Gastroesophageal sphincter (tissue), 4 donors: ENCODE measurements at regions not wholly inside any gene's neighbourhood (a gene's known extent, or its start where the extent isn't known, plus 50 kb on each side); places are given as distances from the start of the nearest gene placed in this dataset.

Experiments used
- ATAC-seq: fragments of 150-250 bp; one replicate; pipeline ENCODE4 v1.9.1; 2016; ENCODE audit warnings: mild to moderate bottlenecking, moderate library complexity
- H3K27ac ChIP-seq, 4 donors: fragments of 200-600 bp; sonication (generic) in 3 of 4; 1 replicate in 3 of 4; 2 replicates in 1 of 4; pipeline ENCODE4 v1.5.1; 2016 to 2019
- H3K27me3 ChIP-seq: fragments of 200-600 bp; sonication (generic); one replicate; pipeline ENCODE4 v1.5.1; 2019
- H3K36me3 ChIP-seq, 2 donors: fragments of 200-600 bp; sonication (generic); one replicate each; pipeline ENCODE4 v1.5.1; 2019; ENCODE audit warnings: control low read depth in 1 of 2
- H3K4me1 ChIP-seq, 3 donors: fragments of 200-600 bp; sonication (generic); 1 replicate in 2 of 3; 2 replicates in 1 of 3; pipeline ENCODE4 v1.5.1; 2016 to 2019; ENCODE audit warnings: control low read depth in 2 of 3
- H3K4me3 ChIP-seq, 2 donors: fragments of 200-600 bp; sonication (generic); one replicate each; pipeline ENCODE4 v1.5.1; 2019; ENCODE audit warnings: mild to moderate bottlenecking in 1 of 2, moderate library complexity in 1 of 2
- H3K9me3 ChIP-seq, 3 donors: fragments of 200-600 bp; sonication (generic); one replicate each; pipeline ENCODE4 v1.5.1; 2017 to 2019; ENCODE audit warnings: control low read depth in 2 of 3
- CTCF ChIP-seq, 4 experiments: fragments of 200-600 bp in 2 of 4; fragments of 450-650 bp in 2 of 4; sonication (generic) in 1 of 4; IDR thresholded peaks; one replicate each; pipeline ENCODE4 v1.5.1; 2017 to 2019; ENCODE audit warnings: antibody characterized with exemption in 4 of 4, mild to moderate bottlenecking in 2 of 4, moderate library complexity in 2 of 4
- EP300 ChIP-seq: sonication (generic); formaldehyde crosslinking; IDR thresholded peaks from one replicate; pipeline ENCODE4 v1.6.1; 2017; ENCODE audit warnings: antibody characterized with exemption, mild to moderate bottlenecking
- POLR2A ChIP-seq, 2 donors: fragments of 450-650 bp; IDR thresholded peaks; one replicate each; pipeline ENCODE4 v1.6.1; 2017; ENCODE audit warnings: antibody characterized with exemption in 2 of 2, mild to moderate bottlenecking in 2 of 2, moderate library complexity in 1 of 2
- POLR2AphosphoS5 ChIP-seq: sonication (generic); formaldehyde crosslinking; IDR thresholded peaks from one replicate; pipeline ENCODE4 v1.6.1; 2017; ENCODE audit warnings: antibody characterized with exemption
- WGBS, 2 donors: methylation state at CpG; one replicate each; pipeline ENCODE4 v1.1.5; 2018; ENCODE audit warnings: low coverage in 1 of 2; 5-methylcytosine and 5-hydroxymethylcytosine counted together

GRCh38 chr10:4758256-4758655, 67.8 kb upstream of the AKR1E2 start:
- no peak overlapping the region for H3K27ac ChIP-seq
- no peaks in the 10 kb centered on the region for H3K36me3 ChIP-seq
- H3K27me3 ChIP-seq: no peaks in the 10 kb centered on the region
- no peaks in the 10 kb centered on the region for H3K9me3 ChIP-seq
- no peak for TF ChIP-seq EP300
- no peak for TF ChIP-seq POLR2AphosphoS5
- no peak for TF ChIP-seq POLR2A (IDR thresholded peaks at IDR 0.05)
- no peak for TF ChIP-seq CTCF (IDR thresholded peaks at IDR 0.05)
- 80 to 100% methylated on average over 1 of the region's 1 CpG for WGBS, 2 donors
- no peak overlapping the region for H3K4me3 ChIP-seq
- H3K4me1 ChIP-seq: no peaks in the 10 kb centered on the region
- ATAC-seq: no peak

- Histone ChIP-seq H3K27me3 (no peaks in the 10 kb centered on the region), H3K4me1 (no peaks in the 10 kb centered on the region), H3K4me3 (no peak overlapping the region), H3K36me3 (no peaks in the 10 kb centered on the region), H3K27ac (no peak overlapping the region), H3K9me3 (no peaks in the 10 kb centered on the region)
- 84% methylated on average over 10 of the region's 10 CpGs for WGBS, 2 donors
- no peak for TF ChIP-seq EP300
- TF ChIP-seq POLR2A (IDR thresholded peaks at IDR 0.05): no peak
- no peak for TF ChIP-seq CTCF (IDR thresholded peaks at IDR 0.05)
- TF ChIP-seq POLR2AphosphoS5: no peak
- no peak for ATAC-seq
Observed at GRCh38 chr10:4755286-4755989, 70.6 kb upstream of the AKR1E2 start.

- no peak overlapping the region for H3K27ac ChIP-seq
- no peak for ATAC-seq
- H3K9me3 ChIP-seq: no peaks in the 10 kb centered on the region
- H3K27me3 ChIP-seq: no peaks in the 10 kb centered on the region
- H3K36me3 ChIP-seq: no peaks in the 10 kb centered on the region
- TF ChIP-seq EP300: no peak
- no peak for TF ChIP-seq POLR2A (IDR thresholded peaks at IDR 0.05)
- no peak for TF ChIP-seq POLR2AphosphoS5
- no peak for TF ChIP-seq CTCF (IDR thresholded peaks at IDR 0.05)
- H3K4me1 ChIP-seq: no peaks in the 10 kb centered on the region
- H3K4me3 ChIP-seq: no peak overlapping the region
- 100% methylated on average over 1 of the region's 8 CpGs for WGBS, 2 donors
Observed at GRCh38 chr10:4754143-4754542, 71.9 kb upstream of the AKR1E2 start.

GRCh38 chr10:4751211-4751610, 74.8 kb upstream of the AKR1E2 start:
- no peaks in the 10 kb centered on the region for H3K36me3 ChIP-seq
- H3K4me3 ChIP-seq: no peak overlapping the region
- no peak overlapping the region for H3K27ac ChIP-seq
- no peak for ATAC-seq
- H3K27me3 ChIP-seq: no peaks in the 10 kb centered on the region
- 92 to 100% methylated on average over 2 of the region's 2 CpGs for WGBS, 2 donors
- TF ChIP-seq POLR2A (IDR thresholded peaks at IDR 0.05) (no peak), POLR2AphosphoS5 (no peak), CTCF (IDR thresholded peaks at IDR 0.05) (no peak), EP300 (no peak)
- no peaks in the 10 kb centered on the region for H3K9me3 ChIP-seq
- H3K4me1 ChIP-seq: no peaks in the 10 kb centered on the region

GRCh38 chr10:4749271-4749574, 76.8 kb upstream of the AKR1E2 start:
- Histone ChIP-seq H3K4me3 (no peak overlapping the region), H3K9me3 (no peaks in the 10 kb centered on the region), H3K36me3 (no peaks in the 10 kb centered on the region), H3K27ac (no peak overlapping the region), H3K4me1 (no peaks in the 10 kb centered on the region), H3K27me3 (no peaks in the 10 kb centered on the region)
- TF ChIP-seq POLR2A (IDR thresholded peaks at IDR 0.05): no peak
- TF ChIP-seq EP300: no peak
- no peak for TF ChIP-seq POLR2AphosphoS5
- TF ChIP-seq CTCF (IDR thresholded peaks at IDR 0.05): no peak
- 87% methylated on average over 2 of the region's 4 CpGs; no CpG with 5 or more reads in 1 of the 2 donors for WGBS, 2 donors
- ATAC-seq: no peak
